GM18505 (cell line): ENCODE measurements at regions not wholly inside any gene's neighbourhood (a gene's known extent, or its start where the extent isn't known, plus 50 kb on each side); places are given as distances from the start of the nearest gene placed in this dataset.

Experiments
- ATAC-seq: cut with Tn5 transposase; IDR thresholded peaks from one replicate; pipeline ENCODE4 v1.9.1; 2021; ENCODE audit not compliant: unreplicated experiment
- POLR2A ChIP-seq: IDR thresholded peaks from 4 replicates; pipeline ENCODE4 v1.6.1; 2011; ENCODE audit warnings: borderline replicate concordance; ENCODE audit not compliant: insufficient read depth, insufficient read length; ENCODE audit errors: extremely low read depth

GRCh38 chr18:40911582-40912254 is 1043.3 kb upstream of the PIK3C3 start:
- TF ChIP-seq POLR2A, result no peak
- ATAC-seq, result no peak

DNA sequence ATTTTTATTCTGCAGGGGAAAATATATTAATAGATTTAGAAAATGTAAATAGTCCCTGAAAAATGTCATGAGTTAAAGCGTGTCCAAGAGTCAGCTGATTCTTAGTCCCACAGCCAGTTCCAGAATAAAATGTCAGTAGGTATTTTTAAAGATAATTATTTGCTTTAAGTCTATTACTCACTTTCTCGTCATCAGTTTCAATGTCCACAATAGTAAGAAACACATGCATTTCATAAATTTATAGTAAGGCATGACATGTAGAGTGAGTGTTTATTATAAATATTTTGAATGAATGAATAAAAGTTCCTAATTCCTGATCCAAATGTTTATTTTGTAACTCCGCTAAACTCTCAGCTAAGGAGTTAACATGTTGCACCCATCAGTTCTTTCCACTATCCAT is 1044.0 kb upstream of the PIK3C3 start:
- no peak for TF ChIP-seq POLR2A
- ATAC-seq, result no peak

DNA sequence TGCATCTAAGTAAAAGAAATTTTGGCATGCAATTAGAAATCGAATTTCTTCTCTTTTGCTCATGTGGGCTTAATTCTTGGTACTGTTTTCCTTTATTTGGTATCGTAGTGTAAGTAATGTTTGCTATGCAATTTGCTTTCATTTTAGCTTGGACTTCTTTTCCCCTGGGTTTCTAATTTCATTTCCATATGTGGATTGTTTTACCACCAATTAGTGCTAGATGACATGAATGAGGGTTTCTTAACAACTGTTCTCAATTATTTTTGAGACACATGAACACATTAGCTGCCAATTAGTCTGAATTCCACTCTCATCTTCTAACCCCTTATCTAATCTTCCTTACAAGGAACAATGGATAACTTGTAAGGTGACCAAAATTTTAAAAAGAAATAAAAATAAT is 1047.2 kb upstream of the PIK3C3 start:
- no peak for TF ChIP-seq POLR2A
- ATAC-seq, result no peak

DNA sequence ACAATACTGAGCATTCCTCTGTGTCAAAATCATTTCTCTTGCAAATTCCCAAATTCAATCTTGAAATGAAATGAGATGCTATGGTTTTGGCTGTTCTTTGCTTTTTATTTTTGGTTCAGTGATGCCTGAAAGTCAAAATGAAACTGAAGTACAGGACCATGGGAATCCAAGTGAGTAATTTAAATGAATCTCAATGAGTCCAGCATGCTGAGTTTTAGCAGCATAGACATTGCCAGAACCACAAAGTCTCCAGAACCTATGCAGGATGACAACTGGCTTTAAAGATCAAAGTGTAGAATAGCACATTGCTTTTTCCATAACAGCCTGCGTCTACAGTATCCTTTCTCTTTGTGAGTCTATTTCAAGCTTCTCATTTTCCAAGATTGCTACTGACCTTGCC is 1050.7 kb upstream of the PIK3C3 start:
- ATAC-seq, result no peak
- no peak for TF ChIP-seq POLR2A

- no peak for TF ChIP-seq POLR2A
- no peak for ATAC-seq
These were observed 1052.6 kb upstream of the PIK3C3 start for GRCh38 chr18:40902436-40902835.

DNA sequence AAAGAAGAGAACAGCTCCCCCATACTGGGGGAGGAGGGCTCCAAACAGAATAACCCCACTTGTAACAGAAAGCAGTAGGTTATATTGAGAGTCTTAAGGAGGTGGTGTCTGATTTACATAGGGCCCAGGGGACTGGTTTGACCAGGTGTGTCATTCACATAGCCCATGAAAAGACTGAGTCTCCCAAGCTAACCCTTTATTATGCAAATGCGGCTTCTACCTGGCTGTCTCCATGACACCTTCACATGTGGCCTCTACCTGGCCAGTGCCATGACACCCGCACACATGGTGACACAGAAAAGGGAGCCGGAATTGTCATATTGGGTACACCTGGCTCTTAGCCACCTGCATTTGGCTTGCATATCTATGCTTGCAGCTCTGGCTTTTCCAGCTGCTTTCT is 1057.2 kb upstream of the PIK3C3 start:
- no peak for ATAC-seq
- no peak for TF ChIP-seq POLR2A

DNA sequence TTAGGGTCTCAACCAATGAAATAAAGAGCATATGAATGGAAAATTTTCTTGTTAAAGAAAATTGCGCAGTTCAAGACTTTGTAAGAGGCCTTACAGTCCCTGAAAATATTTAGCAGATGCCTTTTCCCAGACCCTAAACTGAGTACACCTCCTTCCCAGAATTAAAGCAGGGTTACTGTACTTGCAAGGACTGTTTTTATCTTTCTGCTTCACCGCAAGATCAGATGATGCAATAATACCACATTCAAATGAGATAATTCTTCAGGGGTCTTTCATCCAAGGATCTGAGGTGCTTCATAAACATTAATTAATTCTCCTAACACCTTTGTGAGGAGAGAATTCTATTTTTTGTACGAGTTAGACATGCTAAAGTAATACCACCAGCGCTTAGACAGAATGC is 1071.8 kb upstream of the PIK3C3 start:
- no peak for ATAC-seq
- TF ChIP-seq POLR2A, result no peak

GRCh38 chr18:40882468-40882867 is 1072.6 kb upstream of the PIK3C3 start:
- no peak for ATAC-seq

DNA sequence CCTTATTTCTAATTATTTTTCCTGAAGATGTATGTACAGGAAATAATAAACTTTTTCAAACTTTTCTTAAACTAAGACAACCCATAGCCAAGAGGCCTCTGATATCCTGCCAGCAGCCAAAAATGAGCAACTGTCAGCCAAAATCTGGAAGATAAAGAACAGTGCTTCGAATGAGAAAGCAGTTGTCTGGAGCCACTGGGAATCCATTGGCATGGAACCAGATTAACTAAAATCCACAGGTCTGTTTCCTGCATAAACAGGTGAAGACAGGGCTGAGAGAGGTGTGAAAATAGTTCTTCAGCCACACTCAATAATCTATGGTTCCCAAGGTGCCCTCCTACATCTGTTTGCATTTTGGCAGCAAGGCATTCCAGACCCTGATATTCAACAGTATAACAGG is 1076.7 kb upstream of the PIK3C3 start:
- no peak for ATAC-seq
- no peak for TF ChIP-seq POLR2A

More at GRCh38 chr18:40882468-40882867, 1072.6 kb upstream of the PIK3C3 start:
- no peak for TF ChIP-seq POLR2A

DNA sequence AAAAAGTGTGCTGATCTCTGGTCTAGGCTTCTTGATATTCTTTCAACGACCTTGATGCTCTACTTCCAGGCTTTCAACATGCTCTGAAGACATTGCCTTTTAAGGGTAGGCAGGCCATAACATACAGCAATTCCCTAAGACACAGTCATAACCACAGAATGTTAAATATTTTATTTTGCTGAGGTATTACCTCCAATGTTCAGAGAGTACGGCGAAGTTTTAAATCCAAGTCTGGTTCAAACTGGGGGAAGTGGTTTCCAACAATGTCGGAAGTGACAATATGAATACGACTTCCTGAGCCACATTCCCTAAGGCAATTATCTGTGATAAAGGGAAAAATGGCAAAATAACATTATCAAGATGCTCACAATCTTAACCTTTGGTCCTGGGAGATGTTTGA is 1077.9 kb upstream of the PIK3C3 start:
- ATAC-seq, result no peak
- no peak for TF ChIP-seq POLR2A

DNA sequence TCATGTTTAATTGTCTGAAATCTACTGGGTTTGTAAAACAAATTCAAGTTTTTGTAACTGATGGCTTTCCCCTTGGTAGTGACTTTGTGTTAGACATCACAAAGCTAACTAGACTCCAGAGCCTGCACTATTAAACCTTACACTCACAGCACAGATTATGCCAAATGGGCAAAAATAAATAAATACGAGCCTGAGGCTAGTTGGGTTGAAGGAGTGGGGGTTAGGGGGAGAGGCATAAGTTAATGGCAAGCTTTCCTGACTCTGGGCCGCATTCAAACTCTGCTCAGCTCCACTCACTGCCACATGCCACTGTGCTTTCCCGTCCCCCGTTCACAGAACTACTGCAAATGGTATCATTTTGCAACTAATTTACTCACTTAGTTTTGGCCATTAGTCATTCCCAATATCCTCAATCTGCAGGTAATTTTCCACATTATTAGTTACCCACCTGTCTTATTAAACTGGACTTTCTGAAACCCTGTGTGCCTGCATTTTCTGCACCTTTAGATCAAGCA is 1079.9 kb upstream of the PIK3C3 start:
- TF ChIP-seq POLR2A, result no peak
- no peak for ATAC-seq

DNA sequence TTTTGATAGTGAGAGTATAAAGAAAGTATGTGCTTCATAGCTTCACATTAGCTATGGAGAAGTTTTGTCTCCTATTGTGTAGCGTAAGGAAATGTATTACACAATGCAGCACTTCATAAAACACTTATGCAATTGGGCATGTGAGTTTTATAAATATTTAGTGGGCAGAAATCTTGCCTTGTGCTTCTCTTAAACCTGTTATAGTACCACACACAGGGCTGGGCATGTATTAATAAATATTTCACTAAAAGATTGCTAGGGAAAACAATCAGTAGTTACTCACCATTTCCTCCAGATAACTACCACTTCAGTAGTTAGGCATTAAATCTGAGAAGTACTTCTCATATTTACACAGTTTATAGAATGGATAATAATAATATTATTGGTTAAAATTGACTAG is 1080.8 kb upstream of the PIK3C3 start:
- no peak for TF ChIP-seq POLR2A
- no peak for ATAC-seq

- no peak for TF ChIP-seq POLR2A
- no peak for ATAC-seq
These were observed 1086.8 kb upstream of the PIK3C3 start for GRCh38 chr18:40868110-40868858.

- no peak for ATAC-seq
- no peak for TF ChIP-seq POLR2A
These were observed 1087.6 kb upstream of the PIK3C3 start for GRCh38 chr18:40867459-40867858.

- no peak for ATAC-seq
These were observed 1088.1 kb upstream of the PIK3C3 start for GRCh38 chr18:40866968-40867367.

DNA sequence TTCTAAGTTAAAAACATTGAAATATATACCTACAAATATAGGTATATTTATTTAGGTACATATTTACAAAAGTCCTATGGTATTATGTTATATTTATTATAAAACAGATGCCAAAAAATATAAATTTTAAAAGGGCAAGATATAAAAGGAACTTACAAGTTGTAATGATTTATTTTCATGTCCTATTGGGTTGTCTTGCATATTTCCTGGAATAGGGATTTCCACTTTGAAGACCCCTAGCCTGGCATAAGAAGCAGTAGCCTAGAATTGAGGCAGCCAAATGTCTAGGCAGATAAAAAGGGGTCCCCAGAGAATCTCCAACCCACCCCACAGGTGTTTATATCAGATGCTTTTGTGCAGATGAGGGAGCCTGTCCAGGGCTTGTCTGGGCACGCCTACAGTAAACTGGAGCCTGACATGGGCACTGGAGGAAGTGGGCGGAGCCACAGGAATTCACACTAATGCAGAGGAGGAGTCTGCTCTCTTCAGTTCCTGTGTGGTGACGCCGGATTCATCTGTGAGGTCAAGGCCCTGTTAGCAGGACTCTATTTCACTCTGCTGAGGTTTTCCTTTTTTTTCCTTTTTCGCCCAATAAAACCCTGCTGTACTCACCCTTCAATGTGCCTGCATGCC is 1088.9 kb upstream of the PIK3C3 start:
- no peak for TF ChIP-seq POLR2A
- ATAC-seq, result no peak

More at GRCh38 chr18:40866968-40867367, 1088.1 kb upstream of the PIK3C3 start:
- no peak for TF ChIP-seq POLR2A
